Colonic mucosa (tissue), 4 donors: ENCODE measurements at regions not wholly inside any gene's neighbourhood (a gene's known extent, or its start where the extent isn't known, plus 50 kb on each side); places are given as distances from the start of the nearest gene placed in this dataset.

Experiments used
- DNase-seq: peaks from one replicate; pipeline ENCODE4 v3.0.0-alpha.2; 2020
- H3K27ac ChIP-seq: fragments of 200-600 bp; one replicate; pipeline ENCODE4 v1.8.0; 2021
- H3K27me3 ChIP-seq: fragments of 200-600 bp; one replicate; pipeline ENCODE4 v1.8.0; 2021
- H3K36me3 ChIP-seq: fragments of 200-600 bp; one replicate; pipeline ENCODE4 v1.8.0; 2021
- H3K4me1 ChIP-seq: fragments of 200-600 bp; one replicate; pipeline ENCODE4 v1.8.0; 2021; ENCODE audit warnings: mild to moderate bottlenecking
- H3K4me3 ChIP-seq: fragments of 200-600 bp; one replicate; pipeline ENCODE4 v1.8.0; 2021
- H3K9ac ChIP-seq, 2 donors: one replicate each; pipeline ENCODE4 v1.7.0; 2013; ENCODE audit warnings: control low read depth in 2 of 2, low read depth in 2 of 2, low read length in 2 of 2
- H3K9me3 ChIP-seq: fragments of 200-600 bp; one replicate; pipeline ENCODE4 v1.8.0; 2021
- CTCF ChIP-seq: fragments of 200-600 bp; IDR thresholded peaks from one replicate; pipeline ENCODE4 v1.8.0; 2022; ENCODE audit warnings: antibody characterized with exemption, mild to moderate bottlenecking
- intact Hi-C: fragments of 100-400 bp; cut with DNase I; formaldehyde crosslinking; loops from one replicate; pipeline ENCODE4 v1.14.1; 2022
- donor health status: healthy.
- donor health status: DM: no; HTN: no; CAD: no.
- donor health status: DM: no; HTN: no; CAD: no.

GRCh38 chr10:129353101-129353500 lies 113.9 kb upstream of the MGMT start:
- DNase-seq = no peak
- H3K9me3 ChIP-seq = no peaks in the 10 kb centered on the region
- TF ChIP-seq CTCF = no peak
- H3K4me3 ChIP-seq = no peak overlapping the region
- no peaks in the 10 kb centered on the region for H3K27me3 ChIP-seq
- no peak overlapping the region for H3K27ac ChIP-seq
- intact Hi-C loops = no loop called here
- no peaks in the 10 kb centered on the region for H3K36me3 ChIP-seq
- no peaks in the 10 kb centered on the region for H3K4me1 ChIP-seq
- H3K9ac ChIP-seq = no peak overlapping the region

GRCh38 chr10:129360046-129360445 lies 107.0 kb upstream of the MGMT start:
- Histone ChIP-seq H3K9me3 (no peaks in the 10 kb centered on the region), H3K36me3 (no peaks in the 10 kb centered on the region), H3K4me3 (no peak overlapping the region), H3K9ac (no peak overlapping the region), H3K27me3 (no peaks in the 10 kb centered on the region), H3K27ac (no peak overlapping the region), H3K4me1 (no peaks in the 10 kb centered on the region)
- TF ChIP-seq CTCF = no peak
- intact Hi-C loops = no loop called here
- DNase-seq = no peak

- Histone ChIP-seq H3K27ac (no peak overlapping the region), H3K27me3 (no peaks in the 10 kb centered on the region), H3K9me3 (no peaks in the 10 kb centered on the region), H3K4me3 (no peak overlapping the region), H3K4me1 (no peaks in the 10 kb centered on the region), H3K36me3 (no peaks in the 10 kb centered on the region), H3K9ac (no peak overlapping the region)
- TF ChIP-seq CTCF = no peak
- intact Hi-C loops = no loop called here
- no peak for DNase-seq
Observed at GRCh38 chr10:129361676-129362376, 105.2 kb upstream of the MGMT start.

- Histone ChIP-seq H3K4me1 (no peaks in the 10 kb centered on the region), H3K4me3 (no peak overlapping the region), H3K9me3 (no peaks in the 10 kb centered on the region), H3K27me3 (no peaks in the 10 kb centered on the region), H3K9ac (no peak overlapping the region), H3K36me3 (no peaks in the 10 kb centered on the region), H3K27ac (no peak overlapping the region)
- DNase-seq = no peak
- intact Hi-C loops = no loop called here
- TF ChIP-seq CTCF = no peak
Observed at GRCh38 chr10:129364949-129365348, 102.1 kb upstream of the MGMT start.

GRCh38 chr10:129365767-129366402 lies 101.2 kb upstream of the MGMT start:
- TF ChIP-seq CTCF = no peak
- no peak overlapping the region for H3K4me3 ChIP-seq
- H3K9me3 ChIP-seq = no peaks in the 10 kb centered on the region
- intact Hi-C loops = no loop called here
- H3K36me3 ChIP-seq = no peaks in the 10 kb centered on the region
- DNase-seq = no peak
- no peak overlapping the region for H3K27ac ChIP-seq
- H3K27me3 ChIP-seq = no peaks in the 10 kb centered on the region
- H3K4me1 ChIP-seq = no peaks in the 10 kb centered on the region
- H3K9ac ChIP-seq = no peak overlapping the region
